Non-pigmented ciliary epithelial cell (primary cell): ENCODE measurements at regions not wholly inside any gene's neighbourhood (a gene's known extent, or its start where the extent isn't known, plus 50 kb on each side); places are given as distances from the start of the nearest gene placed in this dataset.

Experiments
- DNase-seq: peaks from one replicate; pipeline ENCODE4 v3.0.0-alpha.2; 2010; ENCODE audit warnings: low read depth

- DNase-seq = peak; percentile 88
These were observed 64.7 kb upstream of the TLK1 start for GRCh38 chr2:171225302-171225980.

- DNase-seq = no peak
These were observed 56.6 kb upstream of the TLK1 start for GRCh38 chr2:171217330-171217729.

GRCh38 chr2:171216631-171217030, 55.9 kb upstream of the TLK1 start:
- no peak for DNase-seq

GRCh38 chr2:171214093-171214492, 53.4 kb upstream of the TLK1 start:
- DNase-seq = no peak

- DNase-seq = no peak
These were observed 50.3 kb upstream of the TLK1 start for GRCh38 chr2:171210864-171211431.
